ENCODE measurements at regions not wholly inside any gene's neighbourhood (a gene's known extent, or its start where the extent isn't known, plus 50 kb on each side); places are given as distances from the start of the nearest gene placed in this dataset.

- no peak for DNase-seq
These were observed 165.9 kb downstream of the ST6GAL2 start for GRCh38 chr2:106720026-106720425.

- DNase-seq = no peak
These were observed 161.6 kb downstream of the ST6GAL2 start for GRCh38 chr2:106724301-106724794.

GRCh38 chr2:106734165-106734564, 151.8 kb downstream of the ST6GAL2 start:
- DNase-seq = no peak

- no peak for DNase-seq
These were observed 150.2 kb downstream of the ST6GAL2 start for GRCh38 chr2:106735807-106736206.

GRCh38 chr2:106736221-106736620, 149.7 kb downstream of the ST6GAL2 start:
- DNase-seq = no peak

GRCh38 chr2:106745468-106745867, 140.5 kb downstream of the ST6GAL2 start:
- DNase-seq = peak; percentile 98

- no peak for DNase-seq
These were observed 136.1 kb downstream of the ST6GAL2 start for GRCh38 chr2:106749823-106750222.
